NCI-H2029 (cell line): ENCODE measurements at regions not wholly inside any gene's neighbourhood (a gene's known extent, or its start where the extent isn't known, plus 50 kb on each side); places are given as distances from the start of the nearest gene placed in this dataset.
A peak's percentile ranks its signal among the peaks of the same experiment; 100 is the strongest.

Experiments
- DNase-seq: peaks from one replicate; lab custom pipeline; 2025; lab: John Stamatoyannopoulos, UW

DNA sequence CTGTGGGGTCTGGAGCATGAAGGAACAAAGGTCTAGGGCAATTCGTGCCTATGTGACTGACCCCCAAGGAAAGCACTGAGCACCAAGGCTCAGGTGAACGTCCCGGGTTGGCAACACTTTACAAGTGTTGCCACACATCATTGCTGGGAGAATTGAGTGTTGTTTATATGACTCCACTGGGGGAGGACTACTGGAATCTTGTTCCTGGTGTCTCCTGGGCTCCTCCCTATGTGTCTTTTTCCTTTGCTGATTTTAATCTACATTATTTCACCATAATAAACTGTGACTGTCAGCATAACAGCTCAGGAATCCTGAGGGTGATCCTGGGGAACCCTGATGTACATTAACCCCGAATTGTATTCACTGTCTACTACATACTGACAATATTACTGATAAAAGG, 207.7 kb upstream of the BMP2 start:
- DNase-seq, result no peak

DNA sequence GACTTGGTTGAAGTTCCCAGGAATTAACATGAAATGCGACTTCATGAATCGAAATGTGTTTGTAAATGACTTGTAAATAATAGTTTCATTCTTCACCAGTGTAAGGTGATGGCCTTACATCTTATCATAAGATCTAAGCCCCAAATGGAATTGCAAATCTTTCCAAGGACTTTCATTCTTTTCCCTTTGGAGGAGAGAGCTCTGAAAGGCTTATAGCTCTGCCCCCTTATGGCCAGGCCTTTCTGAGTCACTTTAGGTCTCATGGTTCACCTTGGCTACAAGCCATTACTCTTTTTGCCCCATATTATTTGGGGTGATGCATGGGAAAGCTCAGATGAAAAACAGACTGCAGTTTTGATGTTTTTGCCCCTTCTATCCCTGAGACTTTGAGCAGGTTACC, 209.1 kb upstream of the BMP2 start:
- no peak for DNase-seq

DNA sequence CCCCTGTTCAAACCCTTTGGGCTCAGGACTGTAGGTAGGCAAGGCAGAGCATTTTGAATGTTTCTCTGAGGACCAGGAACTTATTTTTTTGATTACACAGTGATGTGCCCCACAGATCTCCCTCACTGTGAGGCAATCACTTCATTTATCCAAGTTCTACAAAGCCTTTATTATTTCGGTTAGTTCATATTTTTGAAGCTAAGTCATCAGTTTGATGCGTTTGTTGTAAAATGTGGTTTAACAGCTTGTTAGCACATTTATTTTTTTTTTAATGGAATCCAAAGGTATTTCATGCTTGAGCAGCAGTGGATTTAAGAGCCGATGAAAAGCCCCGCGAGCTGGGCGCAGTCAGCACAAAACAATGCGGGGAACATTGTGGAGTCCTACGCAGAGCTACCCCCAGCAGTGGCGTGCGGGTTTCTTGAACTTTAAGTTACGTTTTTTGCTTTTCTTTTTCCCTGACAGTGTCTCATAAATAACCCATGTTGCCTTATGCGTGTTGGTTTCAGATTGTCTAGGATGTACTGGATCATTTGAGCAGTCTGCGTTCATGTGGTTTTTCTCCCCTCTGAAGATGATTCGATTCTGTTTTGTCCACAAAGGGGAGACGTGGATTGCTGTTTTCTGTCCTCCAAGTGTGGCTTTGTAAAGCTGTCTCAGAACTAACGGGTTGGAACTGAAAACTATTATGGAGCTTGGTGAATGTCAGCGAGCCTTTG, 233.6 kb upstream of the BMP2 start:
- no peak for DNase-seq

DNA sequence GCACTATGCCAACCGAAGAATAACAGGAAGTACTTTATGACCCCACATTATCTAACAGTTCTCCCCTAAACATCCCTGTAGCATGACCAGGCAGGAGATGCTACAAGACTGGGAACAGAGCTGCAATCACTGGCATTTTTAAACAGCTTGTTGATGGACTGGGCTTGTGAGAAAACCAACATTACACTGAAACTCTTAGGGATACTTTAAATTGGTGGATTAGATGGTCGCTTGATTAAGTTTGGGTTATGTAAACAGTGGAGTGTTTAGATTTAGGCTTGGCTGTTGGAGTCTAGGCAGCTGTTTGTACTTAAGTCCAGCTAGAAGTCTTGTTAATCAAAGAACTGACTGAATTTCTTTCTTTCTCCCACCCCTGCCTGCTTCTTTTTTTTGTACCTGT, 234.1 kb upstream of the BMP2 start:
- DNase-seq, result no peak

DNA sequence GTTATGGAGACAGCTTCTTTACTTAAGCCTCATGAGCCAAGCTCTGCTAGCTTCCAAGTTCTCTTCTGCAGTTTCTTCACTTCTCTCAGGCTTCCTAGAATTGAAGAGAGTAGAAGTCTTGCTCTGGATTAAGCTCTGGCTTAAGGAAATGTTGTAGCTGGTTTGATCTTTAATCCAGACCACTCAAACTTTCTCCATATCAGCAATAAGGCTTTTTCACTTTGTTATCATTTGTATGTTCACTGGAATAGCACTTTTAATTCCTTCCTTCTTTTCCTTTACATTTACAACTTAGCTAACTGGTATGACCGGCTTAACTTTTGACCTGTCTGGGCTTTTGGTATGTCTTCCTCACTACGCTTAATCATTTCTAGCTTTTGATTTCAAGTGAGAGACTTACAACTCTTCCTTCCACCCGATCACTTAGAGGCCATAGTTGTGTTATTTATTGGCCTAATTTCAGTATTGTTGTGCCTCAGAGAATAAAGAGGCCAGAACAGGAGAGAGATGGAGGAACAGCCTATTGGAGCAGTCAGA, 236.6 kb upstream of the BMP2 start:
- DNase-seq, result no peak

DNA sequence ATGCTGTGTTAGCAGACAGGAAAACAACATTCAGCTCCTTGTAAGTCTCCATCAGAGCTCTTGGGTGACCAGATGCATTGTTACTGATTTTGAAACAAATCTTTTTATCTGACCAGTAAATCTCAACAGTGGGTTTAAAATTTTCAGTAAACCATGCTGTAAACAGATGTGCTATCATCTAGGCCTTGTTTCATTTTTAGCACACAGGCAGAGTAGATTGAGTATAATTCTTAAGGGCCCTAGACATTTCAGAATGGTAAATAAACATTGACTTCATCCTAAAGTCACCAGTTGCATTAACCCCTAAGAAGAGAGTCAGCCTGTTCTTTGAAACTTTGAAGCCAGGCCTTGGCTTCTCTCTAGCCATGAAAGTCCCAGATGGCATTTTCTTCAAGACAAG, 237.2 kb upstream of the BMP2 start:
- DNase-seq, result no peak

DNA sequence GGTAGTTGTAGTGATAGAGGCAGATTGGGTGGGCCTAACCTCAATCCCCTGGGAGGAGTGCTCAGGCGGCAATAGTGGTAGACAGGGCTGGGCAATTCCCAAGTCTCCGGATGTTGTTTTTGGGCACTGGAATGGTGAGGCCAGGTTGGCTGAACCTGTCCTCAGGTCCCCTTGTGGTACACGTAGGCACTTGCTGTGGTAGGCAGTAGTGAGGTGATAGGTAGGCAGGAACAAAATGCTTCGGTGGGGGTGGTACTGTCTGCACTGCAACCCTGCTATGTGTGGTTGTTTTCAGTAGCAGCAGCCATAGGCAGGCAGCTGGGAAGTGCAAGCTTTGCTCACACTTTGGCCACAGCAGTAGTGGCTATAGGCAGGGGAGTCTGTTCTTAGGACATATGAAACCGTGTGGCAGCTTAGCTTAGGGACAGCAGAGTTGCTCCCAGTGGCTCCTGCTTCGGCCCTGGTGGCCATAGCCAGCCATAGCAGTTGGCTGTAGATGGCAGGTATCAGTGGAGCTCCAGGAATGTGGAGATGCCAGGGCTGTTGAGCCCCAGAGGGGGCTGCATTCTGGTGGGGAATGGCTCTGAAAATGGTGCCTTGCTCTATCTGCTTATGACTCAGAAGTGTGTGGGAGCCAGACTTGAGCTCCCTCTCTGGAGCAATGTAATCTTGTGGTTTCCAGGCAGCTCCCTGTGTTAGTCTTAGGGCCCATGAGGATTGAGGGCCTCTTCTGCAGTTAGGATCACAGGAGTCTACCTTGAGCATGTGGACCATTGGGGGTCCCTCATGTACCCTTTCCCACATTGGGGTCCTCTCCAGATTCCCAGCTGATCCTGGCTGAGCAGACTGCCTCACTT, 241.8 kb upstream of the BMP2 start:
- no peak for DNase-seq

DNA sequence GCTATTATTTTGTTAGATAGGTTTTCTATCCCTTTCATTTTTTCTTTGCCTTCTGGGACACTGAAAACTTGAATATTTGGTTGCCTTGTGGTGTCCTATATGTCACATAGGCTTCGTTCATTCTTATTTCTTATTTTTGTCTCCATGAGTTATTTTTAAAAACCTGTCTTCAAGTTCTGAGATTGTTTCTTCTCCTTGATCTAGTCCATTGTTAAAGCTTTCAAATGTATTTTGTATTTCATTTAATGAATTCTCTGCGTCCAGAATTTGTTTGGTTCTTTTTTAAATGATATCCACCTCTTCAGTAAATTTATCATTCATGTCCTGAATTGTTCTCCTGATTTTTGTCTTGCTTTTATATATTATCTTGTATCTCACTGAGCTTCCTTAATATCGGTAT, 243.2 kb upstream of the BMP2 start:
- DNase-seq, result no peak

DNA sequence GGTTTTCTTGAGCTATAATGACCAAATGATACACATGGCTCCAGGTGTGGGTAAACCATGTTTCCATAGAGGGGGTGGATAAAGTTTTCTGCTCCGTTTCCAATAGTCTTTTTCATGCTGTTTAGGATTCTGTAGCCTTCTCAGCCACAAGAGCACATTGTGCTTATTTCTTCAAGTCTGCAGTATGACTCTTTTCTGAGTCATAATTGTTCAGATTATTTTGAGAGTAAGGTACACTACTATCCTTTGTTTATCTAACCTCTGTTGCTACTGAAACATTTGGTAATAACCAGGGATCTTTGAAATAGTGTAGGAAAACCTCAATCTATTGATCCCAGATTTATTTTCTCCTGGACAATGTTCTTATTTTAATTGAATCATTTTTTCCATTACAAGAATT, 247.9 kb upstream of the BMP2 start:
- DNase-seq, result no peak

DNA sequence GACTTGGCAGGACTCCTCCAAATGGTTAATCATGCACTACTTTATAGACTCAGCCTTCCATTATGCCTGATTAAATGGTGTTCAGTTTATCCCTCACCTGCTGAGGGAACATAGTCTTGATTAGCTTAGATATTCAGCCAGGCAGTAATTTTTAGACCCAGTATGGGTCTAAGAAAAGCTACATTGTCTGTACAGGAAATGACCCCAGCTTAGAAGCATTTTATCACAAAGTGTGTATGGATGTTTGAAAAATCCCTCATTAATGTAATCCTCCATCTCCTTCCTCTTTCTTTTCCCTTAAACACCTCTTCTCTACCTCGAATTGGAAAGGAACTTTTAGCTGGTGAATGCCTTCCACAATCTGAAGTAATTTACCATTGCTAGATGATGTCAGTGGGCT, 252.2 kb upstream of the BMP2 start:
- no peak for DNase-seq

DNA sequence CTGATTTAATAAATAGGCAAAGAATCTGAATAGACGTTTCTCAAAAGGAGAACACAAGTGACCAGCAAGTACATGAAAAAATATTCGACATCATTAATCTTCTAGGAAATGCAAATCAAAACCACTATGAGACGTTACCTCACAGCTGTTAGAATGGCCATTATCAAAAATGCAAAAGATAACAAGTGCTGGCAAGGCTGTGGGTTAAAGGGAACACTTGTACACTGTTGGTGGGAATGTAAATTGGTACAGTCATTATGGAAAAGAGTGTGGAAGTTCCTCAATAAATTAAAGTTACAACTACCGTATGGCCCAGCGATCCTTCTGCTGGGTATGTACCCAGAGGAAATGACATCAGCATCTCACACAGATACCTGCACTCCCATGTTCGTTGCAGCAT, 253.9 kb upstream of the BMP2 start:
- DNase-seq, result no peak

DNA sequence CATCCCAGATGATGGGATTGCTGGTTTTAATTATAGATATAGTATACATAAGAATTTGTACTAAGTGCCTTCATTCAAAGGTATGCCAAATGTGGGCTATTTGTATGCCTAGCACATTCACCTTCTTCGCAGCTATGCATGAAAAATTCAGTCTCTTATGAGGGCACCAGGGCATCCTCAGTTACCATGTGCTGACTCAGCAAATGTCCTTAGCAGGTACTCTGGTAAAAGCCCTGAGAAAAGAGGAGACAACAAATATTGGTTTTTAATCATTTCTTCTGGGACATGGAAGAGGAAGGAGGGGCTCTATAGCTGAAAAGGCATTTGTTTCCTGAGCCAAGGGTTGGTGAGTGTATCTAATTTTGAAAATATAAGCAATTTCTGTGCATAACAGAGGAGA, 258.1 kb upstream of the BMP2 start:
- DNase-seq, result no peak

DNA sequence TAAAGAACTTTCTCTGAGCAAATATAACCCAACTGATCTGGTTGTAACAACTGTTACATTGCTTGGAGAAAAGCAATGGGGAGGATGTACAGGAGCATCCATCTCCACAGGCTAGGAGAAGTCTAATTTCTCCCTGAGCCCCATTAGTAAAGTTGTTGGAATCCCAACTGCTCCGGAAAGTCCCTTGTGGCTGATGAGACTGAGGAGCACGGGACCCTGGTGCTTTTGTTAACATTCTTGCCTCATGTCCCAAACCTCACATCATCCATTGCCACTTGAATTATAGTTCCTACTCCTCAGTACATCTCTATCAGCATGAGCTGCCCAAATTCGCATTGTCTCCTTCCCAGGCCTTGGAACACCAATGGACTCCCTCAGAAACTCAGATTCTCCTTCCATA, 260.6 kb upstream of the BMP2 start:
- DNase-seq, result no peak

DNA sequence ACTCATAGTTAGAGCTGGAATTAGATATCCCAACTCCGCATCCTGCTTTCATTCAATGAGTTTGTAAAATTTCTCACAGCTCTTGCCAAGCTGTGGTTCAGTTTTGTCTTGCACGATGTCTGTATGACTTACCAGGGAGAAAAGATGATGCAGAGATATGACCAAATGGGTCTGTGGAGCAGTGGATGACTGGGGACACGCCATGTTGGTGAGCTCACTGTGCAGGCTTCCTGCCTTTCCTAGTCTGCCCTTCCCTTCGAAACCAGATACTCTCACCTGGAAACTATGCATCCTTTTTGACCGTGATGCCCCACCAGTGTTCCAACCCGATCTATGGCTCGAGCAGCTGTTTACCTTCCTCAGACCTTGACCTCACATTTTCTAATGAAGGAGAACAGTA, 262.7 kb upstream of the BMP2 start:
- DNase-seq, result no peak

DNA sequence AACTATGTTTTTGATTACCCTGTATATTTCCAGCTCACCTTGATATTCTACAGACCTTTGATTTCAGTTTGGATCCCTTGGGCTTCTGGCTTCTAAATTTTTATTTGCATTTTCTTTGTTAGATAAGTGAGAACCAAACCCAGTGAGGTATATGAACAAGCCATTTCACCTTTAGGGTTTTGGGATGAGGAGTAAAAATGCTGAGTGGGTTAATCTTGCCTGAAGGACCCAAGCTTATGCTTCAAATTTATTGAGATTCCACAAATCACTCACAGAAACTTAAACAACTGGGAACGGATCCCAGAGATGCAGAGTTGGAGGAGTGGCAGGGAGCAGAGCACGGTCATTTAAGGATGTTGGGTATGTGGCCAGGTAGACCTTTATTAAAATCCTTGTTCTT, 263.3 kb upstream of the BMP2 start:
- no peak for DNase-seq

DNA sequence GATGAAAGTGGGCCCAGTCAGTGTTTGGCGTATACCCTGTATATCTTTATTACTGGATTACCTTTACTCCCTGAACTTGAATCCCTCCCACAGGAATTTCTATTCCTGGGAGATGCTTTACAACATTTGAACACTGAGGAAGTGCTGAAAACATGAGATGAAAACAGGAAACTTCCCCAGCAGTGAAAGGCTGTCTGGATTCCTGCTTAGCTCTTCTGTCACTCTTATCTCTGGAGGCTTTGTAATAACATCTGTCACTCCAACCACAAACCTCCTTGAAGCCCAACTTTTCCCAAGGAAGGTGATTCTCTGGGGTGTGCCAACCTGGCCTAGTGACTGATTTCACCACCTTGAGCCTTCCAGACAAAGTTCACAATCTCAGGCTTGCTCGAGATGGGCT, 264.5 kb upstream of the BMP2 start:
- no peak for DNase-seq

DNA sequence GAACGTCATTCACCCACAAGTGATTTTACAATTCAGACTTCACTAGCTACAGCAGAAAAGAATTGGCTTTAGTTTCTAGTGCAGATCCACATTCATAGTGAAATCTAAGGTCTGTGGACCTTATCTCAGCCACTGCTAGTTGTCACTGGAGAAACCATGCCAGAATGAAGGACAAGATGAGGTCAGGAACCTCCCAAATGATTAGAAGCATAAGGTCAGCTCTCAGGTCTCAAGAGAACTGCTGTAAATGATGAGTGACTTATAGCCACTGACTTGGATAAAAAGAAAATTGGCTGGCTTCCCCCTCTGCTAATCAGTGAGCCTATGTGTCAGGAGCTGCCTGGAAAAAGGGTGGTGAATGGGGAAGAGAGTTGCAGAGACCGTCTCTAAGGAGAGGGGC, 265.3 kb upstream of the BMP2 start:
- DNase-seq, result no peak

DNA sequence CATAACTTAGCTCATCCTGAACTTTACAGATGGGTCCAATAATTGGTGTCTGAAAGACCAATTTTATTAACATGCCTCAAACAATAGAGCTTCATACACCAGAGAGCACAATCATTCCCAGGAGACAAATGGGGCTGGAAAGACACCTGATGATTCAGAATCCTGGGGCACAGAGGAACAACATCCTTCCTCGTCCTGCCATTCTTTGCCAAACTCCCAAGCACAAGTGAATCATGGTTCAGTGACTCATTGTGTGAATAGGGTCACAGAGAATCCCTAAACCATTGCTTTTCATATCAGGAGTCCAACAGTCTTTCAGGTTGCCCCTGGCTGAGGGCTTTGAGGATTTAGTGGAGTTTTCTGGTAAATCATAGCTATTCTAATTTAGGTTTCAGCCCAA, 266.4 kb upstream of the BMP2 start:
- DNase-seq, result no peak

DNA sequence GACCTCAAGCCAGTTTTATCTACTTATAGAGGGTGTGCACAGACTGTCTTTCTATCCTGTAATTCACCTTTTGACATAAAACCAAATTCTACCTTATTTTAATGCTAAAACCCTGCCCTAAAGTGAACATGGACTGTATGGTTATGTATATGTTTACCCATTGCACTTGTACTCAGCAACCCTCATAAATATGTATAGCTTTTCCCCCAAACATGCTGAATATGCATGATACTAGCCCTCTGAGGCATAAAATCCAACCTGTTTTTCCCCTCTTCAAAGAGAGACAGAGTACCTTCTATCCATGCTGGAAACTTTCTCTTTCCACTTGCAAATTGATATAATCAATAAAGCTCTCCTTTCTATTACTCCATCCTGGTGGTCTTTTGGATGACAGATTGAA, 267.9 kb upstream of the BMP2 start:
- DNase-seq, result no peak

DNA sequence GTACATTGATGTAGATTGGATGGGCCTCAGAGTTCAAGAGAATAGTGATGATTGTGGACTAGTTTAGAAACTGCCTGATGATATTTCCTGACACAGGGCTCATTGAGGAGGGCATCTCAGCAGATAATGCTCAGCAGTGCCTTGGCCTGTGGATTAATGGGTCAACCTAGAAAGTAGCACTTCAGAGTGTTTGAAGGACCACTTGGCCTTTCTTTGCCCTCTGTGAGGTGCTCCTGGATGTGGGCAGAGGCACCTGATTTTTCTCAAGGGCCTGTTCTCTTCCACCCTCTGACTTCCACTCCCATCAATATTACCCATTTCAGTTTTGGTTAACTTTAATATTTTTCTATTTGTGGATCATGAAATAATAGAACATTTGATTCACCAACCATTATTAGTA, 270.6 kb upstream of the BMP2 start:
- no peak for DNase-seq

DNA sequence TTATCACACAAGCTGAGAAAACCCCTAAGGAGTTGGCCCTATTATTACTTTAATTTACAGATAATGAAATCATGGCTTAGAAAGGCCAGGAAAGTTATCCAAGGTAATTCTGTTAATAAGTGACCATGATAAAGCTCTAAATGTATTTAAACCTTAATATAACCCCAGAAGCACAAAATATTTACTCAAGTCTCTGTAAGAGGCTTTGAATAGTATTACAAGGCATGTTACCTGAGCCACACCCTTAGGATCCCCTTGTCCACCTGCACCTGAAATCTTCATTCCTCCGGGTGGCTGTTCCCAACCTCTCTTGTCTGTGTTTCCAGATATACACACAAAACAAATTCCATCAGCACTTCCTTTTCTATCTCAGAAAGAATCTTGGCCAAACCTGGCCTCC, 271.6 kb upstream of the BMP2 start:
- DNase-seq, result no peak

DNA sequence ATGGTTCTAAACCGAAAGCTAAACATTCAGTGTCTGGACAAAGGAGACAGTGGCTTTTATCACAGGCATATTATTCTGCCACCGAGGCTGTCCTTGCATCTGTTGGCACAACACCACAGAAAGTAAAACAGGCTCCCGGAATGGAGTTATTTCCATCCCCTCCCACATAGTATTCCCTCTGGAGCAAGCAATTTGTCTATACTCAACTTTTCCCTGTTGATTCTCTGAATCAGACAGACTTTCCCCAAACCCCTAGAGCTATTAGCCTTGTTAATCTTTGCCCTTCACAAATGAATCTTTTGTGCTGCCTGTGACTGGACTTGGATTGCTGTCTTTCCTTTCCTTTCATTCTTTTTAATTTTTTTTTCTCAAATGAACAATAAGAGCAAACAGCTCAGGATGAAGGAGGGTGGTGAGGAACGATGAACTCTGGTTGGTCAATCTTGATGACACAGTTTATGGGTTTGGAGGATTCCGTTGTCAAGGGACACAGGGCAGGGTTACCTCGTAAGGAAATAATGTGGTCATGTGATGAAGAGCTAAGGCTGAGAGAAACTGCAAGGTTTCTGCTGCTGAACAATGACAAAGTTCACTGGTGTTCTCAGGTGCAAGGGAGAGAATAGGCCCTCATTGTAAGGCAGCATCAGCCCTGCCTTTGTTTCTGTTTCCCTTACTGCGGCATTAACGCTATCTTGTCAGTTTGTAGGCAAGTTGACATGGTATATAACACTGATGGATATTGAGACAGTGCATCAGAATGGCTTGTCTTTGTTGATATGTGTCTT, 275.0 kb upstream of the BMP2 start:
- DNase-seq, result peak; percentile 28

DNA sequence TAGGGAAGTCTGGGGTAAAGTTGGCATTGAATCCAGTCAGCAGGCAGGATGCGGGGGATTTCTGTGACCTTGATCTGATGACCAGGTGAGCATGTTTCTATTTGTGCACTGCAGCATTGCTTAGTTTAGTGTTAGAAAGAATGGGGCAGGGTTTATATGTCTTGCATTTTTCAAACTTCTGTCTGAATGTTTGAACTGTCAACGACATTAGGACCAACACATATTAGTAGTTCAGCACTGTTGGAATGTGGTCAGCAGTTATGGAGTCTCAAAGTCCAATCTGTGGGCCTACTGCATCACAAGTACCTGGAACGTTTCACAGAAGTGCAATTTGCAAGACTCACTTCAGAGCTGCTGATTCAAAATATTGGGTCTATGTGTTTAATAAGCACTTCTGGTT, 276.6 kb upstream of the BMP2 start:
- DNase-seq, result no peak
